OCI-LY7 (cell line): ENCODE measurements at regions not wholly inside any gene's neighbourhood (a gene's known extent, or its start where the extent isn't known, plus 50 kb on each side); places are given as distances from the start of the nearest gene placed in this dataset.
"Not testable (repeated sequence)": the region's sequence is repeated elsewhere in the genome, so short reads cannot be mapped to it uniquely, and the experiment has no call there.

ENCODE experiments used
- BruUV-seq: library from RNA; stranded (reverse); fragments of 400-500 nt; replicated peaks from 2 replicates; lab custom pipeline; 2021; lab: Mats Ljungman, UMichigan
- CTCF ChIA-PET: fragments of 300-600 bp; sonication (Branson Sonifier 250); formaldehyde crosslinking; loops from one replicate; lab custom pipeline; 2022; ENCODE audit warnings: antibody characterized with exemption; ENCODE audit not compliant: unreplicated experiment; lab: Charles Lee
- POLR2A ChIA-PET: fragments of 300-600 bp; sonication (Branson Sonifier 250); formaldehyde crosslinking; loops from one replicate; lab custom pipeline; 2022; ENCODE audit warnings: antibody characterized with exemption; lab: Charles Lee
- DNase-seq: peaks from one replicate; pipeline ENCODE4 v3.0.0-alpha.2; 2015; ENCODE audit warnings: low spot score
- H2AFZ ChIP-seq: fragments of 200-600 bp; sonication (generic), shearing (Covaris generic); 2 replicates; pipeline ENCODE4 v1.6.1; 2014; ENCODE audit warnings: mild to moderate bottlenecking, antibody characterized with exemption, low read length, moderate library complexity
- H3K27ac ChIP-seq: fragments of 200-600 bp; sonication (generic); 2 replicates; pipeline ENCODE4 v1.5.1; 2014; ENCODE audit warnings: mixed run types, low read depth, mild to moderate bottlenecking, moderate library complexity, low read length, inconsistent platforms; ENCODE audit not compliant: poor library complexity, severe bottlenecking
- H3K36me3 ChIP-seq: fragments of 200-600 bp; sonication (generic); 2 replicates; pipeline ENCODE4 v1.6.1; 2014; ENCODE audit warnings: mild to moderate bottlenecking, antibody characterized with exemption, low read length, moderate library complexity, mixed read lengths; ENCODE audit not compliant: insufficient read depth
- H3K4me1 ChIP-seq: fragments of 200-600 bp; sonication (generic); 2 replicates; pipeline ENCODE4 v1.5.1; 2014; ENCODE audit warnings: mild to moderate bottlenecking, low read length; ENCODE audit not compliant: insufficient read depth, poor library complexity, severe bottlenecking
- H3K4me2 ChIP-seq: fragments of 200-600 bp; sonication (generic); 2 replicates; pipeline ENCODE4 v1.6.1; 2014; ENCODE audit warnings: mild to moderate bottlenecking, low read length
- H3K4me3 ChIP-seq: fragments of 200-600 bp; sonication (generic); 2 replicates; pipeline ENCODE4 v1.5.1; 2014; ENCODE audit warnings: mild to moderate bottlenecking, low read depth, low read length; ENCODE audit not compliant: poor library complexity, severe bottlenecking
- H3K79me2 ChIP-seq: fragments of 200-600 bp; sonication (generic); 2 replicates; pipeline ENCODE4 v1.6.1; 2016; ENCODE audit warnings: low read depth, mild to moderate bottlenecking, low read length, moderate library complexity, mixed read lengths; ENCODE audit not compliant: insufficient read depth
- H3K9me2 ChIP-seq: fragments of 200-600 bp; sonication (generic); 2 replicates; pipeline ENCODE4 v1.6.1; 2016; ENCODE audit warnings: mild to moderate bottlenecking, low read length, mixed read lengths; ENCODE audit not compliant: insufficient read depth
- H3K9me3 ChIP-seq: fragments of 200-600 bp; sonication (generic); 2 replicates; pipeline ENCODE4 v1.6.1; 2014; ENCODE audit warnings: mild to moderate bottlenecking, mixed run types, low read length, mixed read lengths
- H4K20me1 ChIP-seq: fragments of 200-600 bp; sonication (generic); 2 replicates; pipeline ENCODE4 v1.6.1; 2014; ENCODE audit warnings: mild to moderate bottlenecking, antibody characterized with exemption, low read length, moderate library complexity, mixed read lengths; ENCODE audit not compliant: insufficient read depth
- CTCF ChIP-seq: fragments of 200-600 bp; sonication (generic); conservative IDR thresholded peaks from 2 replicates; pipeline ENCODE4 v1.5.1; 2014; ENCODE audit warnings: mild to moderate bottlenecking, antibody characterized with exemption, low read length, moderate library complexity, mixed read lengths
- EZH2phosphoT487 ChIP-seq: fragments of 200-600 bp; sonication (generic); IDR thresholded peaks from 2 replicates; pipeline ENCODE4 v1.6.1; 2018; ENCODE audit warnings: low read depth, borderline replicate concordance, mild to moderate bottlenecking, mixed run types, antibody characterized with exemption, low read length, moderate library complexity, mixed read lengths
- intact Hi-C: fragments of 100-400 bp; cut with micrococcal nuclease; formaldehyde crosslinking; loops from one replicate; pipeline ENCODE4 v1.10.0; 2022; ENCODE audit not compliant: unreplicated experiment

GRCh38 chr10:10067644-10068043 lies 950.0 kb upstream of the CELF2 start:
- no peaks in the 10 kb centered on the region for H3K79me2 ChIP-seq
- POLR2A ChIA-PET, result no interaction called here
- CTCF ChIA-PET, result no interaction called here

GRCh38 chr10:10074847-10075246 lies 942.8 kb upstream of the CELF2 start:
- intact Hi-C loops, H3K4me1 ChIP-seq, BruUV-seq, DNase-seq, H3K9me3 ChIP-seq, H3K4me2 ChIP-seq, H2AFZ ChIP-seq, H3K36me3 ChIP-seq, H3K4me3 ChIP-seq, H3K79me2 ChIP-seq, H3K27ac ChIP-seq, H3K9me2 ChIP-seq, CTCF ChIA-PET, H4K20me1 ChIP-seq: not testable (repeated sequence)
- POLR2A ChIA-PET, result interaction anchor here (1.5 kb wide), 1 partner anchor 22 kb away, joined by 3 read pairs; no protein-coding TSS in a partner anchor

More at GRCh38 chr10:10067644-10068043, 950.0 kb upstream of the CELF2 start:
- intact Hi-C loops, result no loop called here
- Histone ChIP-seq H4K20me1 (no peaks in the 10 kb centered on the region), H3K4me1 (no peaks in the 10 kb centered on the region), H2AFZ (no peak overlapping the region), H3K9me2 (no peaks in the 10 kb centered on the region), H3K9me3 (no peaks in the 10 kb centered on the region), H3K36me3 (peaks cover 5% of the 10 kb centered on the region; the same call in 1 of the 2 replicates), H3K27ac (no peak overlapping the region), H3K4me2 (no peak overlapping the region), H3K4me3 (no peak overlapping the region)
- BruUV-seq, result no TSS peak
- DNase-seq, result no peak
- TF ChIP-seq CTCF (no peak), EZH2phosphoT487 (no peak)

- no peak for TF ChIP-seq CTCF
- TF ChIP-seq EZH2phosphoT487, result no peak
- Histone ChIP-seq H2AFZ (no peak overlapping the region), H3K27ac (no peak overlapping the region), H3K9me3 (no peaks in the 10 kb centered on the region), H3K4me3 (no peak overlapping the region), H3K36me3 (peaks cover 4% of the 10 kb centered on the region), H3K4me1 (no peaks in the 10 kb centered on the region), H4K20me1 (no peaks in the 10 kb centered on the region), H3K79me2 (0 out of 2 replicates have a peak, but pooled peaks cover 7% of the 10 kb centered on the region), H3K9me2 (no peaks in the 10 kb centered on the region), H3K4me2 (no peak overlapping the region)
- BruUV-seq, result no TSS peak
- ChIA-PET CTCF (no interaction called here), POLR2A (interaction anchor here (0.7 to 1.2 kb wide), 2 partner anchors 22 to 96 kb away, joined by 3 to 6 read pairs; no protein-coding TSS in a partner anchor)
- DNase-seq, result no peak
- intact Hi-C loops, result no loop called here
Observed at GRCh38 chr10:10078446-10078845, 939.2 kb upstream of the CELF2 start.
